SU-DHL-6 (cell line): ENCODE measurements at regions not wholly inside any gene's neighbourhood (a gene's known extent, or its start where the extent isn't known, plus 50 kb on each side); places are given as distances from the start of the nearest gene placed in this dataset.

Experiments
- H2AFZ ChIP-seq: fragments of 200-600 bp; sonication (generic); 2 replicates; pipeline ENCODE4 v1.6.1; 2014; ENCODE audit warnings: low read depth, mild to moderate bottlenecking, moderate library complexity, mixed read lengths, antibody characterized with exemption, low read length; ENCODE audit not compliant: severe bottlenecking
- H3F3A ChIP-seq: fragments of 200-600 bp; shearing (Covaris generic); 2 replicates; pipeline ENCODE4 v1.6.0; 2016; ENCODE audit warnings: antibody characterized with exemption, mild to moderate bottlenecking; ENCODE audit not compliant: insufficient read depth
- H3K27ac ChIP-seq: fragments of 200-600 bp; sonication (generic); 2 replicates; pipeline ENCODE4 v1.5.1; 2016; ENCODE audit warnings: low read depth, mild to moderate bottlenecking, low read length, moderate library complexity, mixed read lengths
- H3K27me3 ChIP-seq: fragments of 200-600 bp; sonication (generic), shearing (Covaris generic); 2 replicates; pipeline ENCODE4 v1.6.0; 2014; ENCODE audit warnings: mild to moderate bottlenecking, low read length
- H3K36me3 ChIP-seq: fragments of 200-600 bp; sonication (generic); 2 replicates; pipeline ENCODE4 v1.6.1; 2014; ENCODE audit warnings: mild to moderate bottlenecking, low read length, mixed read lengths
- H3K4me2 ChIP-seq: fragments of 300-600, 200-600 bp; shearing (Covaris generic), sonication (generic); 2 replicates; pipeline ENCODE4 v1.6.0; 2014; ENCODE audit warnings: low read length, low read depth, mild to moderate bottlenecking; ENCODE audit not compliant: poor library complexity, severe bottlenecking
- H3K4me3 ChIP-seq: fragments of 200-600 bp; sonication (generic); 2 replicates; pipeline ENCODE4 v1.5.1; 2014; ENCODE audit warnings: antibody characterized with exemption, low read length, mild to moderate bottlenecking, mixed read lengths; ENCODE audit not compliant: insufficient read depth, poor library complexity, severe bottlenecking
- H3K79me2 ChIP-seq: fragments of 200-600 bp; sonication (generic); 2 replicates; pipeline ENCODE4 v1.6.1; 2014; ENCODE audit warnings: mild to moderate bottlenecking, low read length, moderate library complexity; ENCODE audit not compliant: insufficient read depth
- H3K9ac ChIP-seq: fragments of 200-600 bp; sonication (generic); 2 replicates; pipeline ENCODE4 v1.7.0; 2014; ENCODE audit warnings: mild to moderate bottlenecking, low read length
- H3K9me2 ChIP-seq: fragments of 200-600 bp; sonication (generic); replicated peaks from 2 replicates; pipeline ENCODE4 v1.6.1; 2014; ENCODE audit warnings: low read length; ENCODE audit not compliant: insufficient read depth
- H3K9me3 ChIP-seq: fragments of 200-600 bp; sonication (generic); 2 replicates; pipeline ENCODE4 v1.6.1; 2014; ENCODE audit warnings: low read length, mixed read lengths; ENCODE audit not compliant: insufficient read depth
- H4K20me1 ChIP-seq: fragments of 200-600 bp; sonication (generic); 2 replicates; pipeline ENCODE4 v1.6.1; 2014; ENCODE audit warnings: low read depth, mild to moderate bottlenecking, antibody characterized with exemption, low read length, moderate library complexity, mixed read lengths
- CTCF ChIP-seq: fragments of 200-600 bp; sonication (generic); IDR thresholded peaks from one replicate; pipeline ENCODE4 v1.5.1; 2017; ENCODE audit warnings: antibody characterized with exemption, mild to moderate bottlenecking, low read length, moderate library complexity; ENCODE audit not compliant: insufficient read depth, poor library complexity, severe bottlenecking
- EZH2phosphoT487 ChIP-seq: fragments of 200-600 bp; sonication (generic), shearing (Covaris generic); conservative IDR thresholded peaks from 2 replicates; pipeline ENCODE4 v1.6.1; 2018; ENCODE audit warnings: mild to moderate bottlenecking, antibody characterized with exemption, low read length, moderate library complexity, mixed read lengths

GRCh38 chr16:77558786-77559185, 124.0 kb upstream of the ADAMTS18 start:
- Histone ChIP-seq H3K27me3 (no peaks in the 10 kb centered on the region), H3K4me2 (no peak overlapping the region), H4K20me1 (no peaks in the 10 kb centered on the region), H2AFZ (no peak overlapping the region), H3K9me3 (no peaks in the 10 kb centered on the region), H3K27ac (no peak overlapping the region), H3K36me3 (no peaks in the 10 kb centered on the region), H3K9me2 (no peaks in the 10 kb centered on the region), H3K9ac (no peak overlapping the region), H3K4me3 (no peak overlapping the region), H3F3A (no peaks in the 10 kb centered on the region), H3K79me2 (no peaks in the 10 kb centered on the region)
- TF ChIP-seq CTCF (no peak), EZH2phosphoT487 (no peak)

- Histone ChIP-seq H3K9ac (no peak overlapping the region), H2AFZ (no peak overlapping the region), H3K36me3 (no peaks in the 10 kb centered on the region), H4K20me1 (no peaks in the 10 kb centered on the region), H3K4me2 (no peak overlapping the region), H3K79me2 (no peaks in the 10 kb centered on the region), H3K27ac (no peak overlapping the region), H3K27me3 (no peaks in the 10 kb centered on the region), H3F3A (no peaks in the 10 kb centered on the region), H3K9me3 (no peaks in the 10 kb centered on the region), H3K4me3 (no peak overlapping the region), H3K9me2 (no peaks in the 10 kb centered on the region)
- TF ChIP-seq EZH2phosphoT487 = no peak
- TF ChIP-seq CTCF = no peak
Measured at GRCh38 chr16:77562497-77562896, 127.7 kb upstream of the ADAMTS18 start.

GRCh38 chr16:77564791-77565390, 130.1 kb upstream of the ADAMTS18 start:
- Histone ChIP-seq H3K9ac (no peak overlapping the region), H4K20me1 (no peaks in the 10 kb centered on the region), H3K27me3 (no peaks in the 10 kb centered on the region), H2AFZ (no peak overlapping the region), H3K4me3 (no peak overlapping the region), H3K27ac (no peak overlapping the region), H3K36me3 (no peaks in the 10 kb centered on the region), H3K9me3 (no peaks in the 10 kb centered on the region), H3F3A (no peaks in the 10 kb centered on the region), H3K4me2 (no peak overlapping the region), H3K9me2 (no peaks in the 10 kb centered on the region), H3K79me2 (no peaks in the 10 kb centered on the region)
- no peak for TF ChIP-seq CTCF
- TF ChIP-seq EZH2phosphoT487 = no peak
